ENCODE measurements at regions not wholly inside any gene's neighbourhood (a gene's known extent, or its start where the extent isn't known, plus 50 kb on each side); places are given as distances from the start of the nearest gene placed in this dataset.

GRCh38 chr4:1462009-1462767, 55.9 kb upstream of the NKX1-1 start:
- no peaks in the 10 kb centered on the region for H3K9me3 ChIP-seq (ENCODE audit: low read depth, low read length)
- no peaks in the 10 kb centered on the region for H3K4me1 ChIP-seq (ENCODE audit: insufficient read depth, low read length)
- no peak overlapping the region for H3K4me3 ChIP-seq (ENCODE audit: low read length)
- H3K27me3 ChIP-seq (ENCODE audit: insufficient read depth, low read length): peaks cover 2% of the 10 kb centered on the region

- Histone ChIP-seq H3K4me1 (ENCODE audit: insufficient read depth, low read length) (no peaks in the 10 kb centered on the region), H3K4me3 (ENCODE audit: low read length) (no peak overlapping the region), H3K27me3 (ENCODE audit: insufficient read depth, low read length) (peaks cover 2% of the 10 kb centered on the region), H3K9me3 (ENCODE audit: low read depth, low read length) (no peaks in the 10 kb centered on the region)
These were observed 55.0 kb upstream of the NKX1-1 start for GRCh38 chr4:1460967-1461868.

DNA sequence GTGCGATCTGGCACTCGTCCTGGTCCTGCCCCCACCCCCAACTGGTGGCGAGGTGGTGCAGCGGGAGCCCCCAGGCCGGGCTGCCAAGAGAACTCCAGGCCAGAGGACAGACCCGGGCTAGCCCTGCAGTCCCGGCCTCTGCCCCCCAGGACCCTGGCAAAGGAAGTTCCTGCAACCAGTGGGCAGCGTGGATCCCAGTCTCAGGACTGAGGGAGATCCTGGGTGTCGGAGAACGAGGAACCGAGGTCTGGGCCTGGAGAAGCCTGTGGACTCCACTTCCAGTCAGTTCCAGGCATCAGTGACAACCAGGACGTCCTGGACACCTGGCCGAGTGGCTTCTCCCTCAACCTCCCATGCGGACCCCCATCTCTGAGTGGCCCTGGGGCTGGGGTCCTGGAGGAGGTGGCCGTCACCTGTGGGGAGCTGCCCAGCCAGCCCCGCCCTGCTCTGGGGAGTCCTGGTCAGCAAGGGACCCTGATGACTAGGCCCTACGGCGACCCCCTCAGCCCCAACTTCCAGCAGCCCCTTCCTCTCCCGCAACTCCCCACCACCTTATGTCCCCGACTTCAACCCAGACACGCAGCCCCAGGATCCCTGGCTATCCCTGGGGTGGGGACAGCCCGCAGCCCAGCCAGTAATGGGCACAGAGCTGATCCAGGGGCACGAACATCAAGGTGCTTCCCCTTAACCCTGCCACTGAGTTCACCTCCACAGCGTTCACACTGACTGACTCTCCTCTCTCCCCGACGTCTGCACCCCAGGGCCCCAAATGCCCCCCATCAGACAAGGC, 53.7 kb upstream of the NKX1-1 start:
- Histone ChIP-seq H3K4me1 (ENCODE audit: insufficient read depth, low read length) (no peaks in the 10 kb centered on the region), H3K27me3 (ENCODE audit: insufficient read depth, low read length) (peaks cover 2% of the 10 kb centered on the region), H3K9me3 (ENCODE audit: low read depth, low read length) (no peaks in the 10 kb centered on the region), H3K4me3 (ENCODE audit: low read length) (no peak overlapping the region)

- no peaks in the 10 kb centered on the region for H3K4me1 ChIP-seq (ENCODE audit: insufficient read depth, low read length)
- H3K27me3 ChIP-seq (ENCODE audit: insufficient read depth, low read length): peaks cover 2% of the 10 kb centered on the region
- H3K9me3 ChIP-seq (ENCODE audit: low read depth, low read length): no peaks in the 10 kb centered on the region
- H3K4me3 ChIP-seq (ENCODE audit: low read length): no peak overlapping the region
These were observed 53.0 kb upstream of the NKX1-1 start for GRCh38 chr4:1459081-1459721.

GRCh38 chr4:1458581-1458980, 52.3 kb upstream of the NKX1-1 start:
- Histone ChIP-seq H3K4me3 (ENCODE audit: low read length) (no peak overlapping the region), H3K9me3 (ENCODE audit: low read depth, low read length) (no peaks in the 10 kb centered on the region), H3K27me3 (ENCODE audit: insufficient read depth, low read length) (peaks cover 2% of the 10 kb centered on the region), H3K4me1 (ENCODE audit: insufficient read depth, low read length) (no peaks in the 10 kb centered on the region)
